K562 (cell line): ENCODE measurements at regions not wholly inside any gene's neighbourhood (a gene's known extent, or its start where the extent isn't known, plus 50 kb on each side); places are given as distances from the start of the nearest gene placed in this dataset.

Source experiments
- ATAC-seq: fragments of 200-7000 bp; cut with Tn5 transposase; 3 replicates; pipeline ENCODE4 v1.9.1; 2020; ENCODE audit warnings: moderate library complexity
- BruUV-seq: library from RNA; stranded (reverse); fragments of 400-500 nt; replicated peaks from 2 replicates; lab custom pipeline; 2021; lab: Mats Ljungman, UMichigan
- CTCF ChIA-PET: fragments of 300-600 bp; formaldehyde crosslinking; extraction: SDS; loops from one replicate; lab custom pipeline; 2021; ENCODE audit warnings: low intra/inter-chr PET ratio; lab: Yijun Ruan, JAX
- POLR2A ChIA-PET: fragments of 300-600, 350-650 bp; sonication (Branson Sonifier 250); formaldehyde crosslinking; extraction: SDS; loops from one replicate; lab custom pipeline; 2021; ENCODE audit warnings: antibody characterized with exemption, inconsistent platforms; lab: Yijun Ruan, JAX
- DNase-seq, 4 experiments: peaks; one replicate each; pipeline versions ENCODE4 v3.0.0 to v3.0.0-alpha.2; 2011 to 2018; ENCODE audit warnings: low spot score in 3 of 4, mixed read lengths in 3 of 4; ENCODE audit errors: extremely low read depth in 1 of 4
- FAIRE-seq: peaks from 2 replicates; lab custom pipeline; 2011; peaks lifted over from hg19 to GRCh38; lab: Jason Lieb, UNC
- H2AFZ ChIP-seq: 2 replicates; pipeline ENCODE4 v1.6.0; 2011; ENCODE audit warnings: low read depth, low read length, control low read depth, inconsistent platforms
- H3K27ac ChIP-seq: fragments of 200-600 bp; 3 replicates; pipeline ENCODE4 v1.8.0; 2011; ENCODE audit warnings: low read depth, mild to moderate bottlenecking, control low read depth, inconsistent platforms, low read length, moderate library complexity, mixed read lengths; ENCODE audit errors: extremely low read depth
- H3K27me3 ChIP-seq, 2 experiments: fragments of 300-600 bp in 1 of 2; 2 replicates in 1 of 2; 3 replicates in 1 of 2; pipeline versions ENCODE4 v1.6.0 to v1.8.0; 2011; ENCODE audit warnings: inconsistent platforms in 2 of 2, low read length in 2 of 2, mild to moderate bottlenecking in 1 of 2, mixed read lengths in 1 of 2, moderate library complexity in 1 of 2; ENCODE audit not compliant: control insufficient read depth in 2 of 2, insufficient read depth in 2 of 2
- H3K36me3 ChIP-seq: fragments of 300-600 bp; 3 replicates; pipeline ENCODE4 v1.8.0; 2011; ENCODE audit warnings: mild to moderate bottlenecking, low read length, inconsistent platforms; ENCODE audit not compliant: control insufficient read depth, insufficient read depth
- H3K4me1 ChIP-seq, 2 experiments: fragments of 200-600 bp in 1 of 2; replicated peaks in 1 of 2; 2 replicates in 1 of 2; 3 replicates in 1 of 2; pipeline versions ENCODE4 v1.5.1 to v1.8.0; 2011; ENCODE audit warnings: inconsistent platforms in 2 of 2, low read length in 2 of 2, mild to moderate bottlenecking in 1 of 2, mixed read lengths in 1 of 2, moderate library complexity in 1 of 2; ENCODE audit not compliant: control insufficient read depth in 2 of 2, insufficient read depth in 2 of 2
- H3K4me2 ChIP-seq: 2 replicates; pipeline ENCODE4 v1.6.1; 2011; ENCODE audit warnings: low read length, control low read depth, inconsistent platforms, mixed read lengths; ENCODE audit not compliant: insufficient read depth
- H3K4me3 ChIP-seq: fragments of 200-600 bp; sonication (generic), shearing (Covaris generic); 2 replicates; pipeline ENCODE4 v1.5.1; 2016; ENCODE audit warnings: control low read depth, inconsistent platforms
- H3K79me2 ChIP-seq: fragments of 200-600 bp; 3 replicates; pipeline ENCODE4 v1.8.0; 2011; ENCODE audit warnings: low read length, inconsistent platforms; ENCODE audit not compliant: control insufficient read depth, insufficient read depth
- H3K9ac ChIP-seq, 2 experiments: 2 replicates each; pipeline versions ENCODE4 v1.6.0 to v1.6.1; 2011; ENCODE audit warnings: low read depth in 2 of 2, low read length in 2 of 2, control low read depth in 1 of 2, inconsistent platforms in 1 of 2, mild to moderate bottlenecking in 1 of 2, mixed read lengths in 1 of 2; ENCODE audit not compliant: insufficient read depth in 1 of 2
- H3K9me1 ChIP-seq: one replicate; pipeline ENCODE4 v1.6.0; 2011; ENCODE audit warnings: inconsistent platforms, mild to moderate bottlenecking, low read length, moderate library complexity; ENCODE audit not compliant: control insufficient read depth, insufficient read depth
- H3K9me3 ChIP-seq: replicated peaks from 2 replicates; pipeline ENCODE4 v1.5.1; 2011; ENCODE audit warnings: low read depth, low read length, inconsistent platforms; ENCODE audit not compliant: control insufficient read depth, insufficient read depth
- H4K20me1 ChIP-seq: replicated peaks from 2 replicates; pipeline ENCODE4 v1.6.1; 2011; ENCODE audit warnings: low read length, inconsistent platforms, mixed read lengths; ENCODE audit not compliant: control insufficient read depth, insufficient read depth
- HNRNPLL ChIP-seq: fragments of 200-400 bp; formaldehyde crosslinking; IDR thresholded peaks from 2 replicates; pipeline ENCODE4 v1.6.1; 2017; ENCODE audit warnings: low read length, low read depth, mild to moderate bottlenecking; ENCODE audit not compliant: poor library complexity, severe bottlenecking
- MBD2 ChIP-seq: sonication (generic); IDR thresholded peaks from 2 replicates; pipeline ENCODE4 v1.6.1; 2016; ENCODE audit warnings: low read depth, borderline replicate concordance
- PRMT5 ChIP-seq: sonication (generic); formaldehyde crosslinking; IDR thresholded peaks from 2 replicates; pipeline ENCODE4 v1.5.0; 2020; ENCODE audit warnings: missing genetic modification reagents
- SP1 ChIP-seq: sonication (generic); formaldehyde crosslinking; IDR thresholded peaks from 2 replicates; pipeline ENCODE4 v1.8.1; 2022; ENCODE audit warnings: mild to moderate bottlenecking, missing genetic modification reagents
- WGBS: fragments of 100-300 bp; shearing (Covaris generic); methylation state at CpG from one replicate; pipeline ENCODE4 v1.1.6; 2016; ENCODE audit warnings: low coverage, mixed read lengths; ENCODE audit not compliant: insufficient coverage; ENCODE audit errors: missing lambda C conversion rate; 5-methylcytosine and 5-hydroxymethylcytosine counted together
- in situ Hi-C: fragments of 300-500 bp; cut with MboI; formaldehyde crosslinking; loops from 4 replicates; pipeline ENCODE4 v1.15.0; 2018; ENCODE audit warnings: inconsistent platforms, mixed read lengths
- intact Hi-C: fragments of 100-400 bp; cut with micrococcal nuclease; formaldehyde crosslinking; loops from 2 replicates; pipeline ENCODE4 v1.14.2; 2022
- TF ChIP-seq, protein P1 (sequence below): fragments of 250-450 bp; sonication (Bioruptor Pico); IDR thresholded peaks from 2 replicates; pipeline ENCODE4 v1.4.0; 2020; ENCODE audit warnings: mild to moderate bottlenecking
- TF ChIP-seq, protein P2 (sequence below), 2 experiments: fragments of 450-650 bp in 1 of 2; IDR thresholded peaks; 2 replicates each; pipeline ENCODE4 v1.6.1; 2011 to 2017; ENCODE audit warnings: low read depth in 2 of 2, antibody characterized with exemption in 1 of 2, borderline replicate concordance in 1 of 2, low read length in 1 of 2, mild to moderate bottlenecking in 1 of 2, mixed read lengths in 1 of 2; ENCODE audit not compliant: control insufficient read depth in 1 of 2
- TF ChIP-seq, protein P3 (sequence below): IDR thresholded peaks from 3 replicates; pipeline ENCODE4 v1.6.1; 2011; ENCODE audit warnings: borderline replicate concordance, mild to moderate bottlenecking, moderate library complexity; ENCODE audit not compliant: insufficient read length; ENCODE audit errors: extremely low read depth

DNA sequence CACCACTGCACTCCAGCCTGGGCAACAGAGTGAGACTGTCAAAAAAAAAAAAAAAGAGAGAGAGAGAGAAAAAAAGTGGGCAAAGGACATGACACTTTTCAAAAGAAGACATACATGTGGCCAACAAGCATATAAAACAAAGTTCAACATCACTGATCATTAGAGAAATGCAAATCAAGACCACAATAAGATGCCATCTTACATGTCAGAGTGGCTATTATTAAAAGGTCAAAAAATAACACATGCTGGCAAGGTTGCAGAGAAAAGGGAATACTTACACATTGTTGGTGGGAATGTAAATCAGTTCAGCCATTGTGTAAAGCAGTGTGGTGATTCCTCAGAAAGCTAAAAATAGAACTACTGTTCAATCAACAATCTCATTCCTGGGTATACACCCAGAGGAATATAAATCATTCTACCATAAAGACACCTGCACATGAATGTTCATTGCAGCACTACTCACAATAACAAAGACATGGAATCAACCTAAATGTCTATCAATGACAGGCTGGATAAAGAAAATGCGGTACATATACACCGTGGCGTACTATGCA lies 94.9 kb upstream of the TRIM2 start:
- Histone ChIP-seq H3K27ac (no peak overlapping the region), H3K4me2 (no peak overlapping the region), H3K9me1 (no peaks in the 10 kb centered on the region), H3K27me3 (peaks cover 18 to 38% of the 10 kb centered on the region in 2 experiments; a peak in 4 of 5 replicates), H3K9me3 (no peaks in the 10 kb centered on the region), H3K4me1 (no peaks in the 10 kb centered on the region), H2AFZ (no peak overlapping the region), H3K4me3 (no peak overlapping the region), H3K36me3 (no peaks in the 10 kb centered on the region)
- no TSS peak for BruUV-seq
- FAIRE-seq (no peak), ATAC-seq (no peak)
- TF ChIP-seq, protein P1, sequence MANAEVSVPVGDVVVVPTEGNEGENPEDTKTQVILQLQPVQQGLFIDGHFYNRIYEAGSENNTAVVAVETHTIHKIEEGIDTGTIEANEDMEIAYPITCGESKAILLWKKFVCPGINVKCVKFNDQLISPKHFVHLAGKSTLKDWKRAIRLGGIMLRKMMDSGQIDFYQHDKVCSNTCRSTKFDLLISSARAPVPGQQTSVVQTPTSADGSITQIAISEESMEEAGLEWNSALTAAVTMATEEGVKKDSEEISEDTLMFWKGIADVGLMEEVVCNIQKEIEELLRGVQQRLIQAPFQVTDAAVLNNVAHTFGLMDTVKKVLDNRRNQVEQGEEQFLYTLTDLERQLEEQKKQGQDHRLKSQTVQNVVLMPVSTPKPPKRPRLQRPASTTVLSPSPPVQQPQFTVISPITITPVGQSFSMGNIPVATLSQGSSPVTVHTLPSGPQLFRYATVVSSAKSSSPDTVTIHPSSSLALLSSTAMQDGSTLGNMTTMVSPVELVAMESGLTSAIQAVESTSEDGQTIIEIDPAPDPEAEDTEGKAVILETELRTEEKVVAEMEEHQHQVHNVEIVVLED = no peak
- TF ChIP-seq, protein P2, sequence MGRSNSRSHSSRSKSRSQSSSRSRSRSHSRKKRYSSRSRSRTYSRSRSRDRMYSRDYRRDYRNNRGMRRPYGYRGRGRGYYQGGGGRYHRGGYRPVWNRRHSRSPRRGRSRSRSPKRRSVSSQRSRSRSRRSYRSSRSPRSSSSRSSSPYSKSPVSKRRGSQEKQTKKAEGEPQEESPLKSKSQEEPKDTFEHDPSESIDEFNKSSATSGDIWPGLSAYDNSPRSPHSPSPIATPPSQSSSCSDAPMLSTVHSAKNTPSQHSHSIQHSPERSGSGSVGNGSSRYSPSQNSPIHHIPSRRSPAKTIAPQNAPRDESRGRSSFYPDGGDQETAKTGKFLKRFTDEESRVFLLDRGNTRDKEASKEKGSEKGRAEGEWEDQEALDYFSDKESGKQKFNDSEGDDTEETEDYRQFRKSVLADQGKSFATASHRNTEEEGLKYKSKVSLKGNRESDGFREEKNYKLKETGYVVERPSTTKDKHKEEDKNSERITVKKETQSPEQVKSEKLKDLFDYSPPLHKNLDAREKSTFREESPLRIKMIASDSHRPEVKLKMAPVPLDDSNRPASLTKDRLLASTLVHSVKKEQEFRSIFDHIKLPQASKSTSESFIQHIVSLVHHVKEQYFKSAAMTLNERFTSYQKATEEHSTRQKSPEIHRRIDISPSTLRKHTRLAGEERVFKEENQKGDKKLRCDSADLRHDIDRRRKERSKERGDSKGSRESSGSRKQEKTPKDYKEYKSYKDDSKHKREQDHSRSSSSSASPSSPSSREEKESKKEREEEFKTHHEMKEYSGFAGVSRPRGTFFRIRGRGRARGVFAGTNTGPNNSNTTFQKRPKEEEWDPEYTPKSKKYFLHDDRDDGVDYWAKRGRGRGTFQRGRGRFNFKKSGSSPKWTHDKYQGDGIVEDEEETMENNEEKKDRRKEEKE (IDR thresholded peaks at IDR 0.05; ENCODE audit: borderline replicate concordance in 1 of 2, control insufficient read depth in 1 of 2, low read depth in 2 of 2, low read length in 1 of 2) = no peak
- no peak for TF ChIP-seq SP1 (CRISPR knock-in tag)
- no peak for TF ChIP-seq MBD2
- no peak for TF ChIP-seq HNRNPLL
- TF ChIP-seq, protein P3, sequence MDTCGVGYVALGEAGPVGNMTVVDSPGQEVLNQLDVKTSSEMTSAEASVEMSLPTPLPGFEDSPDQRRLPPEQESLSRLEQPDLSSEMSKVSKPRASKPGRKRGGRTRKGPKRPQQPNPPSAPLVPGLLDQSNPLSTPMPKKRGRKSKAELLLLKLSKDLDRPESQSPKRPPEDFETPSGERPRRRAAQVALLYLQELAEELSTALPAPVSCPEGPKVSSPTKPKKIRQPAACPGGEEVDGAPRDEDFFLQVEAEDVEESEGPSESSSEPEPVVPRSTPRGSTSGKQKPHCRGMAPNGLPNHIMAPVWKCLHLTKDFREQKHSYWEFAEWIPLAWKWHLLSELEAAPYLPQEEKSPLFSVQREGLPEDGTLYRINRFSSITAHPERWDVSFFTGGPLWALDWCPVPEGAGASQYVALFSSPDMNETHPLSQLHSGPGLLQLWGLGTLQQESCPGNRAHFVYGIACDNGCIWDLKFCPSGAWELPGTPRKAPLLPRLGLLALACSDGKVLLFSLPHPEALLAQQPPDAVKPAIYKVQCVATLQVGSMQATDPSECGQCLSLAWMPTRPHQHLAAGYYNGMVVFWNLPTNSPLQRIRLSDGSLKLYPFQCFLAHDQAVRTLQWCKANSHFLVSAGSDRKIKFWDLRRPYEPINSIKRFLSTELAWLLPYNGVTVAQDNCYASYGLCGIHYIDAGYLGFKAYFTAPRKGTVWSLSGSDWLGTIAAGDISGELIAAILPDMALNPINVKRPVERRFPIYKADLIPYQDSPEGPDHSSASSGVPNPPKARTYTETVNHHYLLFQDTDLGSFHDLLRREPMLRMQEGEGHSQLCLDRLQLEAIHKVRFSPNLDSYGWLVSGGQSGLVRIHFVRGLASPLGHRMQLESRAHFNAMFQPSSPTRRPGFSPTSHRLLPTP = no peak
- no peak for TF ChIP-seq PRMT5 (CRISPR knock-in tag)
- TF ChIP-seq, all 486 proteins: peak for 0
- intact Hi-C loops = no loop called here
- Histone ChIP-seq H3K79me2 (no peaks in the 10 kb centered on the region), H3K9ac (no peak overlapping the region), H4K20me1 (no peaks in the 10 kb centered on the region)
- no peak for DNase-seq
- 0% methylated on average over 3 of the region's 3 CpGs for WGBS
- in situ Hi-C loops = no loop called here
- CTCF ChIA-PET = no interaction called here
- POLR2A ChIA-PET = no interaction called here
